Endothelial cell of umbilical vein (primary cell): ENCODE measurements at regions not wholly inside any gene's neighbourhood (a gene's known extent, or its start where the extent isn't known, plus 50 kb on each side); places are given as distances from the start of the nearest gene placed in this dataset.

Source experiments
- CTCF ChIP-seq, 2 donors: IDR thresholded peaks; 1 replicate in 1 of 2; 2 replicates in 1 of 2; pipeline ENCODE4 v1.5.1; 2011; ENCODE audit warnings: low read length in 2 of 2, mild to moderate bottlenecking in 2 of 2, moderate library complexity in 2 of 2, control low read depth in 1 of 2, inconsistent platforms in 1 of 2, low read depth in 1 of 2; ENCODE audit not compliant: insufficient read depth in 1 of 2; ENCODE audit errors: extremely low read depth in 1 of 2
- EZH2 ChIP-seq: IDR thresholded peaks from 2 replicates; pipeline ENCODE4 v1.6.1; 2012; ENCODE audit warnings: borderline replicate concordance, low read depth, mild to moderate bottlenecking, moderate library complexity, low read length, inconsistent platforms; ENCODE audit not compliant: severe bottlenecking
- MAX ChIP-seq: IDR thresholded peaks from 2 replicates; pipeline ENCODE4 v1.6.1; 2011; ENCODE audit not compliant: insufficient read depth, insufficient read length

GRCh38 chr18:1056404-1056803, 151.7 kb downstream of the ADCYAP1 start:
- TF ChIP-seq CTCF (IDR thresholded peaks at IDR 0.05; ENCODE audit: extremely low read depth in 1 of 2, insufficient read depth in 1 of 2, low read depth in 1 of 2, low read length in 2 of 2) (no peak), EZH2 (no peak), MAX (no peak)
